ENCODE measurements at regions not wholly inside any gene's neighbourhood (a gene's known extent, or its start where the extent isn't known, plus 50 kb on each side); places are given as distances from the start of the nearest gene placed in this dataset.
"Not testable (repeated sequence)": the region's sequence is repeated elsewhere in the genome, so short reads cannot be mapped to it uniquely, and the experiment has no call there.

DNA sequence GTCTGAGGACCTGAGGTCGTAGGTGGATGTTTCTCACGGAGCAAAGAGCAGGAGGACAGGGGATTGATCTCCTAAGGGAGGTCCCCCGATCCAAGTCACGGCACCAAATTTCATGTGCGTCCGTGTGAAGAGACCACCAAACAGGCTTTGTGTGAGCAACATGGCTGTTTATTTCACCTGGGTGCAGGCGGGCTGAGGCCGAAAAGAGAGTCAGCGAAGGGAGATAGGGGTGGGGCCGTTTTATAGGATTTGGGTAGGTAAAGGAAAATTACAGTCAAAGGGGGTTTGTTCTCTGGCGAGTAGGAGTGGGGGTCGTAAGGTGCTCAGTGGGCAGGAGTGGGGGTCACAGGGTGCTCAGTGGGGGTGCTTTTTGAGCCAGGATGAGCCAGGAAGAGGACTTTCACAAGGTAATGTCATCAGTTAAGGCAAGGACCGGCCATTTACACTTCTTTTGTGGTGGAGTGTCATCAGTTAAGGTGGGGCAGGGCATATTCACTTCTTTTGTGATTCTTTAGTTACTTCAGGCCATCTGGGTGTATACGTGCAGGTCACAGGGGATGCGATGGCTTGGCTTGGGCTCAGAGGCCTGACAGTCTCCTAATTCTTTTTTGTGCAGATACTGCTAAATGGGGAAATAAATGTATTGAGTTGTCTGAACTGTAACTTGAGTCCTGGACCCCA is 267.3 kb upstream of the SLC16A7 start:
- H3K4me1 ChIP-seq (ENCODE audit: insufficient read depth, low read length); H3K79me2 ChIP-seq (ENCODE audit: insufficient read depth, low read length); H3K4me3 ChIP-seq (replicated peaks in 1 of 3; ENCODE audit: insufficient read depth in 1 of 3, low read depth in 2 of 3, low read length in 3 of 3); H3K36me3 ChIP-seq (replicated peaks in 1 of 2; ENCODE audit: control insufficient read depth in 1 of 2, insufficient read depth in 2 of 2, low read length in 2 of 2); POLR2A ChIA-PET; BruUV-seq (replicated peaks); H4K20me1 ChIP-seq (ENCODE audit: insufficient read depth, low read length); CTCF ChIA-PET (ENCODE audit: low intra/inter-chr PET ratio, low total read pairs); H3K27ac ChIP-seq (ENCODE audit: extremely low read length, insufficient read depth, low read length); H3K27me3 ChIP-seq (ENCODE audit: control insufficient read depth in 1 of 2, insufficient read depth in 2 of 2, low read length in 2 of 2); H2AFZ ChIP-seq (ENCODE audit: low read length); in situ Hi-C loops (cut with HindIII; ENCODE audit: extremely low pct_ligation_motif_present, low pct_unique_long_range_greater_than_20kb); ATAC-seq; FAIRE-seq; intact Hi-C loops (cut with micrococcal nuclease; ENCODE audit: unreplicated experiment); H3K9ac ChIP-seq (ENCODE audit: insufficient read depth, low read depth, low read length); H3K4me2 ChIP-seq (ENCODE audit: low read depth, low read length); DNase-seq (ENCODE audit: low spot score); H3K9me3 ChIP-seq (ENCODE audit: low read length): not testable (repeated sequence)
- WGBS (ENCODE audit: low lambda C conversion rate) = 34% methylated on average over 14 of the region's 15 CpGs

DNA sequence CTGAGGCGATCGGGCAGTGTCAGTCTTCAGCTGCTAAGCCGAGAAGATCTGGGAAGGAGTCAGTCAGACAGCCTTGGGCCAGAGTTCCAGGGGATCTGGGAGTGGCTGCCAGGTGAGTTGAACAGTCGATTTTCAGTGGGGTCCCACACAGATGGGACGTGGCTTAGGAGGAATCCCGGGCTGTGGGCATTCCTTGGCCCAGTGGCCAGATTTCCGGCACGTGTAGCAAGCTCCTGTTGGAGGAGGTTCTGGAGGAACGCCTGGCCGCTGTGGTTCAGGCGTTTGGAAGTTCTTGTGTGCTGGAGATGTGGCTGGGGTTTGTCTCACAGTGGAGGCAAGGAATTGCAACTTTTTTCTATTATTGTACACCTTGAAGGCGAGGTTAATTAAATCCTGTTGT is 269.4 kb upstream of the SLC16A7 start:
- H3K36me3 ChIP-seq (replicated peaks in 1 of 2; ENCODE audit: control insufficient read depth in 1 of 2, insufficient read depth in 2 of 2, low read length in 2 of 2); H3K4me1 ChIP-seq (ENCODE audit: insufficient read depth, low read length); FAIRE-seq; intact Hi-C loops (cut with micrococcal nuclease; ENCODE audit: unreplicated experiment); H2AFZ ChIP-seq (ENCODE audit: low read length); DNase-seq (ENCODE audit: low spot score); H4K20me1 ChIP-seq (ENCODE audit: insufficient read depth, low read length); in situ Hi-C loops (cut with HindIII; ENCODE audit: extremely low pct_ligation_motif_present, low pct_unique_long_range_greater_than_20kb); H3K4me2 ChIP-seq (ENCODE audit: low read depth, low read length); ATAC-seq; H3K27me3 ChIP-seq (ENCODE audit: control insufficient read depth in 1 of 2, insufficient read depth in 2 of 2, low read length in 2 of 2); H3K4me3 ChIP-seq (replicated peaks in 1 of 3; ENCODE audit: insufficient read depth in 1 of 3, low read depth in 2 of 3, low read length in 3 of 3); CTCF ChIA-PET (ENCODE audit: low intra/inter-chr PET ratio, low total read pairs); H3K79me2 ChIP-seq (ENCODE audit: insufficient read depth, low read length); H3K9ac ChIP-seq (ENCODE audit: insufficient read depth, low read depth, low read length); POLR2A ChIA-PET; H3K27ac ChIP-seq (ENCODE audit: extremely low read length, insufficient read depth, low read length); H3K9me3 ChIP-seq (ENCODE audit: low read length); BruUV-seq (replicated peaks): not testable (repeated sequence)
- WGBS (ENCODE audit: low lambda C conversion rate) = 30% methylated on average over 10 of the region's 12 CpGs

DNA sequence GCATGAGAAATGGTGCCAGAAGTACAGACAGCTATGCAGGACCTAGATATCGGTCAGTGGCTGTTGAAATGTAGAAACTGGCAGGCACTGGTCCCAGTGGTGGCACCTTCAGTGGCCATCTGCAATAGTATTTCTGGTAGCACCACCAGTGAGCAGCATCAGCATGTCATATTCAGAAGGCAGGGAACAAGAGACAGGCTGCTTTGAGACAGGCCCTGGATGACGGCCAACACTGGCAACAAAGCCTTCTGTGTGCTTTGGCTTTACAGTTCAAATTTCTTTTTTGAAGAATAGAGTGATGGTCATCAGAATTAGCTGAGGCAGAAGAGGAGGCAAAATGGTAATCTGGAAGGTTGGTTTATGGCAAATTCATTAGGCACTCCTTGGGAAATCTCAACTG is 273.4 kb upstream of the SLC16A7 start:
- intact Hi-C loops (cut with micrococcal nuclease; ENCODE audit: unreplicated experiment) = no loop called here
- Histone ChIP-seq H3K9ac (ENCODE audit: insufficient read depth, low read depth, low read length) (no peak overlapping the region), H3K36me3 (replicated peaks in 1 of 2; ENCODE audit: control insufficient read depth in 1 of 2, insufficient read depth in 2 of 2, low read length in 2 of 2) (no peaks in the 10 kb centered on the region), H3K4me1 (ENCODE audit: insufficient read depth, low read length) (no peaks in the 10 kb centered on the region), H3K4me3 (replicated peaks in 1 of 3; ENCODE audit: insufficient read depth in 1 of 3, low read depth in 2 of 3, low read length in 3 of 3) (no peak overlapping the region), H3K27me3 (ENCODE audit: control insufficient read depth in 1 of 2, insufficient read depth in 2 of 2, low read length in 2 of 2) (no peaks in the 10 kb centered on the region), H4K20me1 (ENCODE audit: insufficient read depth, low read length) (no peaks in the 10 kb centered on the region), H2AFZ (ENCODE audit: low read length) (no peak overlapping the region), H3K9me3 (ENCODE audit: low read length) (no peaks in the 10 kb centered on the region), H3K79me2 (ENCODE audit: insufficient read depth, low read length) (no peaks in the 10 kb centered on the region), H3K4me2 (ENCODE audit: low read depth, low read length) (no peak overlapping the region), H3K27ac (ENCODE audit: extremely low read length, insufficient read depth, low read length) (no peak overlapping the region)
- WGBS (ENCODE audit: low lambda C conversion rate) = 0% methylated on average over 2 of the region's 2 CpGs
- ChIA-PET CTCF (ENCODE audit: low intra/inter-chr PET ratio, low total read pairs) (no interaction called here), POLR2A (no interaction called here)
- DNase-seq (ENCODE audit: low spot score) (no peak), FAIRE-seq (no peak), ATAC-seq (no peak)
- in situ Hi-C loops (cut with HindIII; ENCODE audit: extremely low pct_ligation_motif_present, low pct_unique_long_range_greater_than_20kb) = no loop called here
- BruUV-seq (replicated peaks) = no TSS peak
- TF ChIP-seq THAP11 (CRISPR knock-in tag; IDR thresholded peaks at IDR 0.05) = no peak
- no peak for TF ChIP-seq ZC3H13 (CRISPR knock-in tag; IDR thresholded peaks at IDR 0.05)
- no peak for TF ChIP-seq ZNF274 (CRISPR knock-in tag; IDR thresholded peaks at IDR 0.05)
- TF ChIP-seq, protein P1, sequence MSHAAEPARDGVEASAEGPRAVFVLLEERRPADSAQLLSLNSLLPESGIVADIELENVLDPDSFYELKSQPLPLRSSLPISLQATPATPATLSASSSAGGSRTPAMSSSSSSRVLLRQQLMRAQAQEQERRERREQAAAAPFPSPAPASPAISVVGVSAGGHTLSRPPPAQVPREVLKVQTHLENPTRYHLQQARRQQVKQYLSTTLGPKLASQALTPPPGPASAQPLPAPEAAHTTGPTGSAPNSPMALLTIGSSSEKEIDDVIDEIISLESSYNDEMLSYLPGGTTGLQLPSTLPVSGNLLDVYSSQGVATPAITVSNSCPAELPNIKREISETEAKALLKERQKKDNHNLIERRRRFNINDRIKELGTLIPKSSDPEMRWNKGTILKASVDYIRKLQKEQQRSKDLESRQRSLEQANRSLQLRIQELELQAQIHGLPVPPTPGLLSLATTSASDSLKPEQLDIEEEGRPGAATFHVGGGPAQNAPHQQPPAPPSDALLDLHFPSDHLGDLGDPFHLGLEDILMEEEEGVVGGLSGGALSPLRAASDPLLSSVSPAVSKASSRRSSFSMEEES (CRISPR knock-in tag; IDR thresholded peaks at IDR 0.05) = no peak
- no peak for TF ChIP-seq ZNF607 (CRISPR knock-in tag; IDR thresholded peaks at IDR 0.05; ENCODE audit: borderline replicate concordance)
- TF ChIP-seq ZNF556 (CRISPR knock-in tag; IDR thresholded peaks at IDR 0.05; ENCODE audit: borderline replicate concordance) = no peak
- no peak for TF ChIP-seq ZSCAN29 (CRISPR knock-in tag; conservative IDR thresholded peaks at IDR 0.05)
- TF ChIP-seq TOPORS (CRISPR knock-in tag; IDR thresholded peaks at IDR 0.05) = no peak
- no peak for TF ChIP-seq ZKSCAN1 (IDR thresholded peaks at IDR 0.05; ENCODE audit: low read length)
- TF ChIP-seq, protein P2, sequence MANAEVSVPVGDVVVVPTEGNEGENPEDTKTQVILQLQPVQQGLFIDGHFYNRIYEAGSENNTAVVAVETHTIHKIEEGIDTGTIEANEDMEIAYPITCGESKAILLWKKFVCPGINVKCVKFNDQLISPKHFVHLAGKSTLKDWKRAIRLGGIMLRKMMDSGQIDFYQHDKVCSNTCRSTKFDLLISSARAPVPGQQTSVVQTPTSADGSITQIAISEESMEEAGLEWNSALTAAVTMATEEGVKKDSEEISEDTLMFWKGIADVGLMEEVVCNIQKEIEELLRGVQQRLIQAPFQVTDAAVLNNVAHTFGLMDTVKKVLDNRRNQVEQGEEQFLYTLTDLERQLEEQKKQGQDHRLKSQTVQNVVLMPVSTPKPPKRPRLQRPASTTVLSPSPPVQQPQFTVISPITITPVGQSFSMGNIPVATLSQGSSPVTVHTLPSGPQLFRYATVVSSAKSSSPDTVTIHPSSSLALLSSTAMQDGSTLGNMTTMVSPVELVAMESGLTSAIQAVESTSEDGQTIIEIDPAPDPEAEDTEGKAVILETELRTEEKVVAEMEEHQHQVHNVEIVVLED (CRISPR knock-in tag; IDR thresholded peaks at IDR 0.05; ENCODE audit: borderline replicate concordance) = no peak

Data from HepG2 (cell line).